Thoracic aorta (tissue), 2 donors: ENCODE measurements at regions not wholly inside any gene's neighbourhood (a gene's known extent, or its start where the extent isn't known, plus 50 kb on each side); places are given as distances from the start of the nearest gene placed in this dataset.

Experiments used
- ATAC-seq: fragments of 150-250 bp; one replicate; pipeline ENCODE4 v1.8.0; 2017; ENCODE audit warnings: low read depth; ENCODE audit not compliant: insufficient number of reproducible peaks, low FRiP score
- DNase-seq: peaks from one replicate; pipeline ENCODE4 v3.0.0-alpha.2; 2020; ENCODE audit warnings: low spot score
- H3K27ac ChIP-seq, 2 donors: fragments of 200-600 bp; sonication (generic); 1 replicate in 1 of 2; 2 replicates in 1 of 2; pipeline ENCODE4 v1.5.1; 2016; ENCODE audit warnings: mild to moderate bottlenecking in 2 of 2, moderate library complexity in 2 of 2
- H3K27me3 ChIP-seq: fragments of 200-600 bp; sonication (generic); replicated peaks from 2 replicates; pipeline ENCODE4 v1.6.0; 2016; ENCODE audit warnings: mild to moderate bottlenecking; ENCODE audit not compliant: insufficient read depth
- H3K36me3 ChIP-seq: fragments of 200-600 bp; sonication (generic); one replicate; pipeline ENCODE4 v1.5.1; 2016
- H3K4me1 ChIP-seq, 2 donors: fragments of 200-600 bp; sonication (generic); 1 replicate in 1 of 2; 2 replicates in 1 of 2; pipeline versions ENCODE4 v1.5.1 to v1.6.0; 2016; ENCODE audit warnings: low read depth in 2 of 2, mild to moderate bottlenecking in 1 of 2; ENCODE audit not compliant: control insufficient read depth in 1 of 2
- H3K4me3 ChIP-seq: fragments of 200-600 bp; sonication (generic); 2 replicates; pipeline ENCODE4 v1.5.1; 2016; ENCODE audit warnings: mild to moderate bottlenecking
- H3K9me3 ChIP-seq: fragments of 200-600 bp; sonication (generic); 2 replicates; pipeline ENCODE4 v1.5.1; 2016
- CTCF ChIP-seq: fragments of 200-600 bp; sonication (generic); IDR thresholded peaks from one replicate; pipeline ENCODE4 v1.5.1; 2019; ENCODE audit warnings: antibody characterized with exemption

- H3K27ac ChIP-seq = no peak overlapping the region
- no peak for ATAC-seq
- no peak for DNase-seq
- no peaks in the 10 kb centered on the region for H3K27me3 ChIP-seq
- H3K4me1 ChIP-seq = no peaks in the 10 kb centered on the region
- no peak for TF ChIP-seq CTCF
- no peaks in the 10 kb centered on the region for H3K36me3 ChIP-seq
- no peaks in the 10 kb centered on the region for H3K9me3 ChIP-seq
- H3K4me3 ChIP-seq = no peak overlapping the region
Observed at GRCh38 chr7:46675456-46675855, 754.4 kb upstream of the IGFBP3 start.

GRCh38 chr7:46672861-46673260 lies 751.8 kb upstream of the IGFBP3 start:
- Histone ChIP-seq H3K4me1 (no peaks in the 10 kb centered on the region), H3K36me3 (no peaks in the 10 kb centered on the region), H3K27me3 (no peaks in the 10 kb centered on the region), H3K4me3 (no peak overlapping the region), H3K27ac (no peak overlapping the region), H3K9me3 (no peaks in the 10 kb centered on the region)
- ATAC-seq = no peak
- no peak for DNase-seq
- no peak for TF ChIP-seq CTCF

GRCh38 chr7:46671108-46671769 lies 750.2 kb upstream of the IGFBP3 start:
- no peak overlapping the region for H3K27ac ChIP-seq
- DNase-seq = no peak
- TF ChIP-seq CTCF = no peak
- H3K9me3 ChIP-seq = no peaks in the 10 kb centered on the region
- H3K4me3 ChIP-seq = no peak overlapping the region
- no peak for ATAC-seq
- H3K36me3 ChIP-seq = no peaks in the 10 kb centered on the region
- H3K4me1 ChIP-seq = no peaks in the 10 kb centered on the region
- no peaks in the 10 kb centered on the region for H3K27me3 ChIP-seq

GRCh38 chr7:46669028-46669427 lies 748.0 kb upstream of the IGFBP3 start:
- Histone ChIP-seq H3K36me3 (no peaks in the 10 kb centered on the region), H3K27ac (no peak overlapping the region), H3K4me3 (no peak overlapping the region), H3K4me1 (no peaks in the 10 kb centered on the region), H3K9me3 (no peaks in the 10 kb centered on the region), H3K27me3 (no peaks in the 10 kb centered on the region)
- DNase-seq = no peak
- no peak for ATAC-seq
- TF ChIP-seq CTCF = no peak

- Histone ChIP-seq H3K4me1 (peaks cover 0 to 14% of the 10 kb centered on the region in 2 donors), H3K27ac (no peak overlapping the region), H3K4me3 (no peak overlapping the region), H3K36me3 (no peaks in the 10 kb centered on the region), H3K27me3 (no peaks in the 10 kb centered on the region), H3K9me3 (no peaks in the 10 kb centered on the region)
- DNase-seq (no peak), ATAC-seq (no peak)
- no peak for TF ChIP-seq CTCF
Observed at GRCh38 chr7:46664453-46664852, 743.4 kb upstream of the IGFBP3 start.
